ENCODE measurements at regions not wholly inside any gene's neighbourhood (a gene's known extent, or its start where the extent isn't known, plus 50 kb on each side); places are given as distances from the start of the nearest gene placed in this dataset.

GRCh38 chr4:175999944-176000343, 65.7 kb upstream of the WDR17 start:
- intact Hi-C loops (cut with DNase I), result no loop called here

DNA sequence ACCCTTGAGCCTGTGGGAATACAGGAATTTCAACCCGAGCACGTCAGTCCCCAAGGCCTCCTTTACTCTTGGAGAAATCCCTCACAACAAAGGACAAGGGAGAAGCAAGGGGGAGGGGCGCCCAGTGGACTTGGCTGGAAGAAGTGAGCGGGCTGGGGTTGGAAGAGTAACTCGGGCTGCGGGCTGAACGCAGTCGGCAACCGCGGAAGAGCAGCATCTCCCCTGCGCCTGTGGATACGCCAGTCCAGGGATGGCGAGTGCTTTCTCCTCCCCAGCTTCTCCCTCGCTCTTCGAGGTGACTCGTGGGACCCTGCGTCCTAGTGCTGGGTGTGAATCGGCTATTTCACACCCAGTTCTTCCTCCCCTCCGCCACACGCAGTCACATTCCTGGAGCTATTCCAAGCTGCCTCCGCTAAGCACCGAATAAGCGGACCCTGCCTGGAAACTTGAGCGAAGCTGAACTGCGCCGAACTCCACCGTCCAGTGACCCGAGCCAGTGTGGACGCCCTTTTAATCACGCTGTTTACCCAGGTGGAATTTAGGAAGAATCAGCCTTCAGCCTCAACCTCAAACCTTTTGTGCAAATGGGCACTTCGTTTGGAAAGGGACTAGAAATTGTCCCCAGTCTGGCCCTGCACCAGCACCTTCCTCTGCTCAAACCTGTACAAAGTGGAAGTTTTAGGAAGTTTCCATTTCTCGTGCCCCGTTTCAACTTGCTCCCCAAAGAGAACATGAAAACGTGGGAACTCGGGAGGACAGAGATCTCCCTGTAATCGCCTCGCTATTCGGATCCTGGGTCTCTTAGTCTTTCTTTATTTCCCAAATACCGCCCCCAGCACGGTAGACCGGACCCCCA, 64.3 kb upstream of the WDR17 start:
- DNase-seq, result peak; percentile 33 to 85 (median 68)
- intact Hi-C loops (cut with DNase I), result no loop called here

More at GRCh38 chr4:175999944-176000343, 65.7 kb upstream of the WDR17 start:
- DNase-seq, result no peak

- DNase-seq, result peak in 41 of 42 donors; percentile 18 to 76 (median 53)
- intact Hi-C loops (cut with DNase I), result no loop called here
Observed at GRCh38 chr4:176002007-176002613, 63.5 kb upstream of the WDR17 start.

DNA sequence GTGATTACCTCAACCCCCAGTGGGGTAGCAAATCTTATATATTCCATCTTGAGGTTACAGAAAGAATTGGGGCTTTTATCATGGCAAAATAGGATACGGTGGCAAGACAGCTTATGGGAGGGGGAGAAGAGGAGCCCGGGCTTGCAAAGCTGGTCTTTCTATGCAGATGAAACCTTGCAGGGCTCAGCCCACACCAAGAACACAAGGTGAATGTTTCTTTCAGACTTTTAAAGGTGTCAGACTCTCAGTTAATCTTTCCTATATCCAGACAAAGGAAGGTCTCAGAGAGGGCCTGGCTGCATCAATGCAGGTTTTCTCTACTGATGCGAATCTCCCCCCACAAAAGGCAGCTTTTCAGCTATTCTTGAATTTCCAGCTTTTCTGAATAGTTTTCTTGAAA, 59.9 kb upstream of the WDR17 start:
- no peak for DNase-seq
- intact Hi-C loops (cut with DNase I), result no loop called here

GRCh38 chr4:176009254-176009653, 56.4 kb upstream of the WDR17 start:
- no peak for DNase-seq
- intact Hi-C loops (cut with DNase I), result no loop called here

GRCh38 chr4:176011529-176011928, 54.1 kb upstream of the WDR17 start:
- DNase-seq, result no peak
- intact Hi-C loops (cut with DNase I), result no loop called here

GRCh38 chr4:176013476-176014247, 52.0 kb upstream of the WDR17 start:
- no peak for DNase-seq
- intact Hi-C loops (cut with DNase I), result no loop called here

- DNase-seq, result no peak
- intact Hi-C loops (cut with DNase I), result no loop called here
Observed at GRCh38 chr4:176014583-176015108, 51.0 kb upstream of the WDR17 start.
